Left ventricle myocardium inferior (tissue), 1 donor: ENCODE measurements at regions not wholly inside any gene's neighbourhood (a gene's known extent, or its start where the extent isn't known, plus 50 kb on each side); places are given as distances from the start of the nearest gene placed in this dataset.

Experiments used
- DNase-seq: peaks from one replicate; pipeline ENCODE4 v3.0.0-alpha.2; 2020
- H3K27ac ChIP-seq: fragments of 200-600 bp; replicated peaks from 2 replicates; pipeline ENCODE4 v1.8.0; 2021
- H3K27me3 ChIP-seq: fragments of 200-600 bp; 2 replicates; pipeline ENCODE4 v1.8.0; 2021; ENCODE audit warnings: low read depth
- H3K36me3 ChIP-seq: fragments of 200-600 bp; 2 replicates; pipeline ENCODE4 v1.8.0; 2021
- H3K4me1 ChIP-seq: fragments of 200-600 bp; 2 replicates; pipeline ENCODE4 v1.8.0; 2021
- H3K4me3 ChIP-seq: fragments of 200-600 bp; 2 replicates; pipeline ENCODE4 v1.8.0; 2021; ENCODE audit warnings: mild to moderate bottlenecking, moderate library complexity
- H3K9me3 ChIP-seq: fragments of 200-600 bp; replicated peaks from 2 replicates; pipeline ENCODE4 v1.8.0; 2021
- CTCF ChIP-seq: fragments of 200-600 bp; IDR thresholded peaks from 2 replicates; pipeline ENCODE4 v1.8.0; 2021; ENCODE audit warnings: antibody characterized with exemption, mild to moderate bottlenecking, borderline replicate concordance
- intact Hi-C: fragments of 100-400 bp; cut with micrococcal nuclease; formaldehyde crosslinking; loops from one replicate; pipeline ENCODE4 v1.11.0; 2022
- donor health status: DM: no; HTN: yes; CAD: no; lungs with severe emphysema.

DNA sequence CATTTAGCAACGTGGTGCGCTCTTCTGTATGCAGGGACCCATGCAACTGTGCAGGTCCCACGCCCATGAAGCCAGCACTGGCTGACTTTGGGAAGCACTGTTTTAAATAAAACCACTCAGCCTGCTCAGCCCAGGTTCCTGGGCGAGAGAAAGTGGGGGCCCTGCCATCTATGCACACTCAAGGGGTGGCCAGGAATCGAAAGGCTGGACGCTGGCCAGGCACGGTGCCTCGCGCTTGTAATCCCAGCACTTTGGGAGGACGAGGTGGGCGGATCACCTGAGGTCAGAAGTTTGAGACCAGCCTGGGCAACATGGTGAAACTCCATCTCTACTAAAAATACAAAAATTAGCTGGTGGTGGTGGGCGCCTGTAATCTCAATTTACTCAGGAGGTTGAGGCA is 179.9 kb upstream of the TBX3 start:
- Histone ChIP-seq H3K36me3 (no peaks in the 10 kb centered on the region), H3K9me3 (peaks cover 14% of the 10 kb centered on the region), H3K4me1 (no peaks in the 10 kb centered on the region), H3K4me3 (no peak overlapping the region), H3K27me3 (peaks cover 51% of the 10 kb centered on the region), H3K27ac (no peak overlapping the region)
- no peak for DNase-seq
- intact Hi-C loops: no loop called here
- no peak for TF ChIP-seq CTCF

DNA sequence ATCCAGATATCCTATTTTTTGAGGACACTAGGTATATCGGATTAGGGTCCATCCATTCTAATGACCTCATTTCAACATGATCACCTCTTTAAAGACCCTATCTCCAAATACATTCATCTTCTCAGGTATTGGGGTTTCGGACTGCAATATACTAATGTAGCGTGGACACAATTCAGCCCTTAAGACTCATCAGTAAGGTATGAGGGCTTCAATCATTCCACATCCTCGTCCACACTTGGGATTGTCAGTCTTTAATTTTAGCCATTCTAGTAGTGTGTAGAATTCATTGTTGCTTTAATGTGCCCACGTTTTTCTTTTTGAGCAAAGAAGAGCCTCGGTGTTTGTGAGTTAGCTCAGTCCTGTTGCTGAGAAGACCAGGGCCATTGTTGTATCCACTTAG is 177.0 kb upstream of the TBX3 start:
- H3K4me3 ChIP-seq: no peak overlapping the region
- H3K27ac ChIP-seq: no peak overlapping the region
- no peaks in the 10 kb centered on the region for H3K36me3 ChIP-seq
- peaks cover 14% of the 10 kb centered on the region for H3K9me3 ChIP-seq
- H3K27me3 ChIP-seq: peaks cover 28% of the 10 kb centered on the region
- no peak for DNase-seq
- TF ChIP-seq CTCF: no peak
- intact Hi-C loops: no loop called here
- H3K4me1 ChIP-seq: no peaks in the 10 kb centered on the region

DNA sequence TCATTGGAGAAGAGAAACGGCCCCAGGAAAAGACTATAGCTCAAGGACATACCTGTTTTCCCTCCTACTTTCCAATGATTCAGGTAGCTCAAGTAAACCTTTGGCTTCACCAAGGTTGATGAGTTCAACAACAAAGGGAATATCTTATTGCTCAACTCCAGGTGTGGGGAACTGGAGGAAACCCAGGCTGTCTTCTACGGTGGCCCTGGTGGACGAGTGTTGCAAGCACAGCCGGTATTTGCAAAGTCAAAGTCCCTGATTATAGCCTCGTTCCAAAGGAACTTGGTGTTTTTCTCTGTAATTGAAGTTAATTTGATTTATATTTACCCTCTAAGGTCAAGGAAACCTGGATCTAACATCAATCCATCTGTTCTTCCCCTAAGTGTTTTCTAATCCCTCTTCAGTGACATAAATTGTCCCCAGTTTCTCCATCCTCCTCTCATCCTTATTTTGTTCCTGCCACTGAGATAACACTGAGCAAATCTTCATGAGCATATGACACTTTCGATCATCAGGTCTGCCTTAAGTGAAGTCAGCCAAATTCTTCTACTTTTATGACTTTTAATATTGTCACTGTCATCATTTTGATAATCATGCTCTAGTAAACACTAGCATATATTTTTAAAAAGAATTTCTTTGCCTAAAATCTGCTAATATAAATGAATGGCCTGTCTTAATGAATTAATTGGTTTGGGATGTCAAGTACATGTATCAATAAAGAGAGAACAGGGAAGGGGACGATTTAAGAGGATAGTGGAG is 174.6 kb upstream of the TBX3 start:
- Histone ChIP-seq H3K4me3 (no peak overlapping the region), H3K27me3 (peaks cover 23% of the 10 kb centered on the region), H3K36me3 (no peaks in the 10 kb centered on the region), H3K4me1 (no peaks in the 10 kb centered on the region), H3K27ac (no peak overlapping the region), H3K9me3 (peaks cover 14% of the 10 kb centered on the region)
- intact Hi-C loops: no loop called here
- no peak for DNase-seq
- no peak for TF ChIP-seq CTCF

DNA sequence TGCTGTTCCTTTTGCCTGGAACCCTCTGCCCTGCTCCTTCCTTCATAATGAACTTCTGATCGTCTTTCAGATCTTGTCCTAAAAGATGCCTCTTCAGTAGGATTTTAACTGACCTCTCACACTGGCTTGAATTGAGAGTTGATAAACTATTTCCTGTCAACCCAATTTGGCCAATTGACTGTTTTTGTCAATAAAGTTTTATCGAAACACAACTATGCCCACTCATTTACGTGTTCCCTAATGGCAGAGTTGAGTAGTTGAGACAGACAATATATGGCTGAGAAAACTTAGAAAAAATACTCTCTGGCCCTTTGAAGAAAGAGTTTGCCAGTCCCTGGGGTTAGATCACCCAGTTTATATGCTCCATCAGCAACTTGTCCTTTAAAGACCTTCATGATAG is 171.7 kb upstream of the TBX3 start:
- intact Hi-C loops: no loop called here
- H3K27me3 ChIP-seq: peaks cover 6% of the 10 kb centered on the region
- no peak for DNase-seq
- H3K9me3 ChIP-seq: peaks cover 9% of the 10 kb centered on the region
- no peaks in the 10 kb centered on the region for H3K36me3 ChIP-seq
- H3K4me3 ChIP-seq: no peak overlapping the region
- no peak for TF ChIP-seq CTCF
- no peaks in the 10 kb centered on the region for H3K4me1 ChIP-seq
- no peak overlapping the region for H3K27ac ChIP-seq

DNA sequence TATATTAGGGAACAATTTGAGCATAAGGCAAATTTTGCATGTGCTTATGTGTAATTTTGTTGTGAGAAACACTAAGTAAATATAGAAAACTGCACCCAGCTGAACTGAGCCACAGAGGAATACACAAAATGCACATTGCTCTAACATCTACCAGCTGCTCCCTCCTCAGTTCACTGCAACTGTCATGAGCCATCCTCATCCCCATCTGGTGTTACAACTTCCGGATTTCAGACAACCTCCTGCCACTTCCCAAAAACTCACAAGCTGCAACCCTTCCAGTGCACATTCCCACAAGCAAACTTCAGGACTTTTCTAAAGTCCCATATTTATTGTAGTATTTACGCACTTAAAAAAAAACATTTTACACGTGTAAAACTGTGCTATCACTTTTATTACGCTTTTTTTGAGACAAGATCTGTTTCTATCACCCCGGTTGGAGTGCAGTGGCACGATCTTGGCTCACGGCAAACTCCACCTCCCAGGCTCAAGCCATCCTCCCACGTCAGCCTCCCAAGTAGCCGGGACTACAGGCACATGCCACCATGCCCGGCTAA is 169.1 kb upstream of the TBX3 start:
- no peaks in the 10 kb centered on the region for H3K9me3 ChIP-seq
- H3K27me3 ChIP-seq: peaks cover 8% of the 10 kb centered on the region
- TF ChIP-seq CTCF: no peak
- no peak overlapping the region for H3K27ac ChIP-seq
- no peak for DNase-seq
- H3K4me3 ChIP-seq: no peak overlapping the region
- H3K36me3 ChIP-seq: no peaks in the 10 kb centered on the region
- intact Hi-C loops: no loop called here
- peaks cover 5% of the 10 kb centered on the region for H3K4me1 ChIP-seq
